Liver (tissue), 8 donors: ENCODE measurements at regions not wholly inside any gene's neighbourhood (a gene's known extent, or its start where the extent isn't known, plus 50 kb on each side); places are given as distances from the start of the nearest gene placed in this dataset.
"Not testable (repeated sequence)": the region's sequence is repeated elsewhere in the genome, so short reads cannot be mapped to it uniquely, and the experiment has no call there.

ENCODE experiments used
- DNase-seq: peaks from one replicate; pipeline ENCODE4 v3.0.0-alpha.2; 2017; ENCODE audit warnings: low spot score
- H3K27ac ChIP-seq, 2 donors: one replicate each; pipeline ENCODE4 v1.7.0; 2013; ENCODE audit warnings: inconsistent platforms in 2 of 2, low read length in 2 of 2, control low read depth in 1 of 2, low read depth in 1 of 2, mild to moderate bottlenecking in 1 of 2
- H3K27me3 ChIP-seq, 4 donors: one replicate each; pipeline versions ENCODE4 v1.6.1 to v1.7.0; 2013; ENCODE audit warnings: low read length in 3 of 4, inconsistent platforms in 1 of 4, mild to moderate bottlenecking in 1 of 4, moderate library complexity in 1 of 4; ENCODE audit not compliant: control insufficient read depth in 4 of 4, insufficient read depth in 4 of 4
- H3K36me3 ChIP-seq, 4 donors: one replicate each; pipeline versions ENCODE4 v1.6.1 to v1.7.0; 2013; ENCODE audit warnings: low read length in 3 of 4, mild to moderate bottlenecking in 3 of 4, low read depth in 1 of 4, moderate library complexity in 1 of 4; ENCODE audit not compliant: control insufficient read depth in 4 of 4, insufficient read depth in 3 of 4
- H3K4me1 ChIP-seq, 4 donors: one replicate each; pipeline versions ENCODE4 v1.6.1 to v1.7.0; 2013; ENCODE audit warnings: low read length in 3 of 4, mild to moderate bottlenecking in 3 of 4, moderate library complexity in 1 of 4; ENCODE audit not compliant: control insufficient read depth in 4 of 4, insufficient read depth in 4 of 4
- H3K4me3 ChIP-seq, 3 donors: one replicate each; pipeline versions ENCODE4 v1.6.1 to v1.7.0; 2013; ENCODE audit warnings: low read length in 3 of 3, control low read depth in 1 of 3, low read depth in 1 of 3, mild to moderate bottlenecking in 1 of 3
- H3K9ac ChIP-seq, 2 donors: one replicate each; pipeline ENCODE4 v1.7.0; 2013; ENCODE audit warnings: low read length in 2 of 2, mild to moderate bottlenecking in 2 of 2, moderate library complexity in 2 of 2, control low read depth in 1 of 2, low read depth in 1 of 2
- H3K9me3 ChIP-seq, 4 donors: one replicate each; pipeline versions ENCODE4 v1.6.1 to v1.7.0; 2013; ENCODE audit warnings: low read length in 3 of 4; ENCODE audit not compliant: control insufficient read depth in 4 of 4
- ATF3 ChIP-seq: IDR thresholded peaks from 2 replicates; pipeline ENCODE4 v1.6.1; 2016; ENCODE audit warnings: antibody characterized with exemption
- CTCF ChIP-seq: fragments of 150-350 bp; IDR thresholded peaks from 2 replicates; pipeline ENCODE4 v1.5.1; 2017; ENCODE audit warnings: improper control_type of control experiment, low read depth, low read length; ENCODE audit not compliant: missing input control
- EGR1 ChIP-seq, 2 donors: IDR thresholded peaks; 2 replicates each; pipeline ENCODE4 v1.6.1; 2016 to 2018; ENCODE audit warnings: antibody characterized with exemption in 2 of 2, low read depth in 2 of 2
- FOXA1 ChIP-seq: IDR thresholded peaks from 2 replicates; pipeline ENCODE4 v1.6.1; 2016; ENCODE audit warnings: antibody characterized with exemption
- FOXA2 ChIP-seq: IDR thresholded peaks from 2 replicates; pipeline ENCODE4 v1.6.1; 2016; ENCODE audit warnings: antibody characterized with exemption
- GABPA ChIP-seq, 2 donors: IDR thresholded peaks in 1 of 2; conservative IDR thresholded peaks in 1 of 2; 2 replicates each; pipeline ENCODE4 v1.6.1; 2016; ENCODE audit warnings: antibody characterized with exemption in 2 of 2, mild to moderate bottlenecking in 1 of 2, moderate library complexity in 1 of 2
- HNF4A ChIP-seq, 2 donors: conservative IDR thresholded peaks; 2 replicates each; pipeline ENCODE4 v1.6.1; 2016; ENCODE audit warnings: antibody characterized with exemption in 2 of 2, mild to moderate bottlenecking in 2 of 2
- HNF4G ChIP-seq: IDR thresholded peaks from 2 replicates; pipeline ENCODE4 v1.6.1; 2016; ENCODE audit warnings: antibody characterized with exemption
- JUND ChIP-seq, 2 donors: IDR thresholded peaks; 2 replicates each; pipeline ENCODE4 v1.6.1; 2016; ENCODE audit warnings: antibody characterized with exemption in 2 of 2
- MAX ChIP-seq: IDR thresholded peaks from 2 replicates; pipeline ENCODE4 v1.6.1; 2016; ENCODE audit warnings: antibody characterized with exemption
- NR2F2 ChIP-seq: IDR thresholded peaks from 2 replicates; pipeline ENCODE4 v1.6.1; 2016; ENCODE audit warnings: antibody characterized with exemption
- RAD21 ChIP-seq, 2 donors: IDR thresholded peaks; 2 replicates each; pipeline ENCODE4 v1.6.1; 2016; ENCODE audit warnings: antibody characterized with exemption in 2 of 2, mild to moderate bottlenecking in 2 of 2
- REST ChIP-seq: IDR thresholded peaks from 2 replicates; pipeline ENCODE4 v1.6.1; 2016; ENCODE audit warnings: antibody characterized with exemption, mild to moderate bottlenecking
- RXRA ChIP-seq, 2 donors: IDR thresholded peaks; 2 replicates each; pipeline ENCODE4 v1.6.1; 2017 to 2018; ENCODE audit warnings: antibody characterized with exemption in 2 of 2, mild to moderate bottlenecking in 1 of 2
- SP1 ChIP-seq: IDR thresholded peaks from 2 replicates; pipeline ENCODE4 v1.6.1; 2018; ENCODE audit warnings: antibody characterized with exemption, mild to moderate bottlenecking
- TAF1 ChIP-seq: conservative IDR thresholded peaks from 2 replicates; pipeline ENCODE4 v1.6.1; 2016; ENCODE audit warnings: antibody characterized with exemption, mild to moderate bottlenecking
- YY1 ChIP-seq: IDR thresholded peaks from 2 replicates; pipeline ENCODE4 v1.6.1; 2016; ENCODE audit warnings: antibody characterized with exemption, mild to moderate bottlenecking
- ZBTB33 ChIP-seq: IDR thresholded peaks from 2 replicates; pipeline ENCODE4 v1.6.1; 2016; ENCODE audit warnings: antibody characterized with exemption
- WGBS: extraction: QIAGEN DNeasy Blood & Tissue Kit; methylation state at CpG from one replicate; pipeline ENCODE4 v1.1.7; 2013; 5-methylcytosine and 5-hydroxymethylcytosine counted together
- donor health status: healthy.
- donor health status: healthy.
- donor health status: healthy.
- donor health status: healthy.
- donor health status: healthy.

- H3K9me3 ChIP-seq, H3K36me3 ChIP-seq, H3K9ac ChIP-seq, DNase-seq, H3K27me3 ChIP-seq, H3K4me3 ChIP-seq, H3K27ac ChIP-seq: not testable (repeated sequence)
- WGBS, result 89% methylated on average over 7 of the region's 7 CpGs
- peaks cover 2 to 10% (median 6%) of the 10 kb centered on the region in 4 donors for H3K4me1 ChIP-seq
- TF ChIP-seq HNF4A (conservative IDR thresholded peaks at IDR 0.05) (peak; percentile 39 to 58), JUND (IDR thresholded peaks at IDR 0.05) (peak in 1 of 2 donors; percentile 12), RXRA (IDR thresholded peaks at IDR 0.05) (peak; percentile 62 to 66)
Observed at GRCh38 chr7:76138577-76139313, 63.0 kb upstream of the SRRM3 start.

GRCh38 chr7:76139670-76140069, 62.0 kb upstream of the SRRM3 start:
- Histone ChIP-seq H3K4me3 (no peak overlapping the region), H3K36me3 (no peaks in the 10 kb centered on the region), H3K27me3 (no peaks in the 10 kb centered on the region), H3K27ac (no peak overlapping the region), H3K4me1 (peaks cover 2 to 10% (median 6%) of the 10 kb centered on the region in 4 donors), H3K9ac (no peak overlapping the region), H3K9me3 (no peaks in the 10 kb centered on the region)
- no peak for DNase-seq
- 92% methylated on average over 1 of the region's 1 CpG for WGBS
- TF ChIP-seq GABPA (IDR thresholded peaks at IDR 0.05 in 1 of 2, conservative IDR thresholded peaks at IDR 0.05 in 1 of 2) (no peak), RAD21 (IDR thresholded peaks at IDR 0.05) (no peak), MAX (no peak), HNF4A (conservative IDR thresholded peaks at IDR 0.05) (no peak), YY1 (no peak), FOXA1 (no peak), RXRA (IDR thresholded peaks at IDR 0.05) (no peak), NR2F2 (no peak), EGR1 (IDR thresholded peaks at IDR 0.05; ENCODE audit: low read depth in 2 of 2) (no peak), ZBTB33 (no peak), FOXA2 (no peak), JUND (IDR thresholded peaks at IDR 0.05) (no peak), HNF4G (no peak), ATF3 (no peak), SP1 (no peak), TAF1 (no peak), CTCF (no peak), REST (no peak)

- not testable (repeated sequence) for DNase-seq, H3K36me3 ChIP-seq, H3K9me3 ChIP-seq, H3K27me3 ChIP-seq, H3K27ac ChIP-seq, H3K4me3 ChIP-seq, H3K9ac ChIP-seq
- 87% methylated on average over 3 of the region's 3 CpGs for WGBS
- peaks cover 2 to 10% (median 6%) of the 10 kb centered on the region in 4 donors for H3K4me1 ChIP-seq
Observed at GRCh38 chr7:76140259-76140658, 61.4 kb upstream of the SRRM3 start.
